OCI-LY7 (cell line): ENCODE measurements at regions not wholly inside any gene's neighbourhood (a gene's known extent, or its start where the extent isn't known, plus 50 kb on each side); places are given as distances from the start of the nearest gene placed in this dataset.

Experiments
- CTCF ChIP-seq: fragments of 200-600 bp; sonication (generic); conservative IDR thresholded peaks from 2 replicates; pipeline ENCODE4 v1.5.1; 2014; ENCODE audit warnings: mild to moderate bottlenecking, antibody characterized with exemption, low read length, moderate library complexity, mixed read lengths
- EZH2phosphoT487 ChIP-seq: fragments of 200-600 bp; sonication (generic); IDR thresholded peaks from 2 replicates; pipeline ENCODE4 v1.6.1; 2018; ENCODE audit warnings: low read depth, borderline replicate concordance, mild to moderate bottlenecking, mixed run types, antibody characterized with exemption, low read length, moderate library complexity, mixed read lengths

DNA sequence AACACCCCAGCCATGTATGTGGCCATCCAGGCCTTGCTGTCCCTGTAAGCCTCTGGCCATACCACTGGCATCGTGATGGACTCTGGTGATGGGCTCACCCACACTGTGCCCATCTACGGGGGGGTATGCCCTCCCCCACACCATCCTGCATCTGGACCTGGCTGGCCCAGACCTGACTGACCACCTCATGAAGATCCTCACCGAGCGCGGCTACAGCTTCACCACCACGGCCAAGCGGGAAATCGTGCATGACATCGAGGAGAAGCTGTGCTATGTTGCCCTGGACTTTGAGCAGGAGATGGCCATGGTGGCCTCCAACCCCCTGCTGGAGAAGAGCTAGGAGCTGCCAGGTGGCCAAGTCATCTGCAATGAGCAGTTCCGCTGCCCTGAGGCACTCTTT lies 80.4 kb upstream of the ZCCHC2 start:
- TF ChIP-seq CTCF (no peak), EZH2phosphoT487 (no peak)
